ENCODE measurements at regions not wholly inside any gene's neighbourhood (a gene's known extent, or its start where the extent isn't known, plus 50 kb on each side); places are given as distances from the start of the nearest gene placed in this dataset.

DNA sequence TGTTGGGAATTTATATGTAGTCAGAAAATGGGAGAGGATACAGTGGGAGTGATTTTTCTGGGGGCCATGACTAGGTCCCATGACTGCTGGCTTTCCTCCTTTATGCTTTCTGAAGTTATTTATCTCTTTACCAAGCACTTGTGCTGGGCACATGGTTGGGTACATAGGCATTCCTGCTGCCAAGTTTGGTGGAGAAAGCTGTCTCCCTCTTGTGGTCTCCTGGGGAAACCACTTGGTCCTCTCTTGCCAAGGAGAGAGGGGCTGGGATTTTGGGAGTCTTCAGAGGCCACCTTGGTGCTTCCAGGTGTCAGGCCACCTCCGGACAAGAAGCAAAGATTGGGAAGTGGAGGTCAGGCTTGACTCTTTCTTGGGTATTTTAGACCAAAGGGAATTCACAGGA lies 120.2 kb upstream of the KCNE2 start:
- TF ChIP-seq, protein P1, sequence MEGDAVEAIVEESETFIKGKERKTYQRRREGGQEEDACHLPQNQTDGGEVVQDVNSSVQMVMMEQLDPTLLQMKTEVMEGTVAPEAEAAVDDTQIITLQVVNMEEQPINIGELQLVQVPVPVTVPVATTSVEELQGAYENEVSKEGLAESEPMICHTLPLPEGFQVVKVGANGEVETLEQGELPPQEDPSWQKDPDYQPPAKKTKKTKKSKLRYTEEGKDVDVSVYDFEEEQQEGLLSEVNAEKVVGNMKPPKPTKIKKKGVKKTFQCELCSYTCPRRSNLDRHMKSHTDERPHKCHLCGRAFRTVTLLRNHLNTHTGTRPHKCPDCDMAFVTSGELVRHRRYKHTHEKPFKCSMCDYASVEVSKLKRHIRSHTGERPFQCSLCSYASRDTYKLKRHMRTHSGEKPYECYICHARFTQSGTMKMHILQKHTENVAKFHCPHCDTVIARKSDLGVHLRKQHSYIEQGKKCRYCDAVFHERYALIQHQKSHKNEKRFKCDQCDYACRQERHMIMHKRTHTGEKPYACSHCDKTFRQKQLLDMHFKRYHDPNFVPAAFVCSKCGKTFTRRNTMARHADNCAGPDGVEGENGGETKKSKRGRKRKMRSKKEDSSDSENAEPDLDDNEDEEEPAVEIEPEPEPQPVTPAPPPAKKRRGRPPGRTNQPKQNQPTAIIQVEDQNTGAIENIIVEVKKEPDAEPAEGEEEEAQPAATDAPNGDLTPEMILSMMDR (conservative IDR thresholded peaks at IDR 0.05) = peak; percentile 64
- TF ChIP-seq ZFX (IDR thresholded peaks at IDR 0.05) = no peak
